ENCODE measurements at regions not wholly inside any gene's neighbourhood (a gene's known extent, or its start where the extent isn't known, plus 50 kb on each side); places are given as distances from the start of the nearest gene placed in this dataset.
"Not testable (repeated sequence)": the region's sequence is repeated elsewhere in the genome, so short reads cannot be mapped to it uniquely, and the experiment has no call there.

DNA sequence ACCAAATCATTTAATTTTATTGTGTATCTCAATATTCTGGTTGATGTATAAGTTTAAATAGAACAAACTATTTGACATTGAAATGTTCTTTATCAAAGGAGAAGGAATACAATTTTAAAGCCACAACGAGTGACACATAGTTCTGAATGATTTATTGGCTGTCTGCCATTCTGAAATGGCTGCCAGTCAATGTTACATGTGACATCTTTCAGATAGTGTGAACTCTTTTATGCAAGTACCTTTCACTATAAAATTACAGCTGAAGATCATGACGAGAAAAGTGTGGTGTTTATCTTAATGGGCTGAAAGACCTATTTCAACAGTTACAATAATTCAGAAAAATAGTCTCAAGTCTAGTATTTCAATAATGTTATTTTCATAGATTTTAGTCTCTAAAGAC is 268.6 kb upstream of the ZNF322 start:
- not testable (repeated sequence) for H3K4me1 ChIP-seq (ENCODE audit: control insufficient read depth, insufficient read depth, low read length); H3K9ac ChIP-seq (ENCODE audit: low read length); H3K27me3 ChIP-seq (ENCODE audit: control insufficient read depth, insufficient read depth, low read length); H3K36me3 ChIP-seq (ENCODE audit: control insufficient read depth, insufficient read depth, low read length); H3K9me3 ChIP-seq (ENCODE audit: control insufficient read depth, low read length); H3K4me3 ChIP-seq (ENCODE audit: low read length)

DNA sequence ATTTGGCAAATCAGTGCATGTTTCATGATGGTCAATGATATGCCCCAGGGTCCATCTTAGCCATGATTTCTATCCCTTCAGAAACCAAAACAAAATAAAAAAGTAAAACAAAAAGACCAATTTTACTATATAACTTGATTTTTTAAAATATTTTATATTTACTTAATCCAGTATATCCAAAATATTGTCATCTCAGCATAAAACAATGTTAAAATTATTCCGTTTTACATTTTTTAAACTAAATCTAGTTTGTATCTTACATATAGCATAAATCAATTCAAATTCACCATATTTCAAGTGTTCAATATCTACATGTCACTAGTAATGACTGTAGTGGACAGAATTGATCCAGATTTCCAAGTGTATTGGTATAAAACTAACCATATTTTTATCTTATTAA is 277.7 kb upstream of the ZNF322 start:
- H3K27me3 ChIP-seq (ENCODE audit: control insufficient read depth, insufficient read depth, low read length); H3K36me3 ChIP-seq (ENCODE audit: control insufficient read depth, insufficient read depth, low read length); H3K9me3 ChIP-seq (ENCODE audit: control insufficient read depth, low read length); H3K4me3 ChIP-seq (ENCODE audit: low read length); H3K9ac ChIP-seq (ENCODE audit: low read length); H3K4me1 ChIP-seq (ENCODE audit: control insufficient read depth, insufficient read depth, low read length): not testable (repeated sequence)

DNA sequence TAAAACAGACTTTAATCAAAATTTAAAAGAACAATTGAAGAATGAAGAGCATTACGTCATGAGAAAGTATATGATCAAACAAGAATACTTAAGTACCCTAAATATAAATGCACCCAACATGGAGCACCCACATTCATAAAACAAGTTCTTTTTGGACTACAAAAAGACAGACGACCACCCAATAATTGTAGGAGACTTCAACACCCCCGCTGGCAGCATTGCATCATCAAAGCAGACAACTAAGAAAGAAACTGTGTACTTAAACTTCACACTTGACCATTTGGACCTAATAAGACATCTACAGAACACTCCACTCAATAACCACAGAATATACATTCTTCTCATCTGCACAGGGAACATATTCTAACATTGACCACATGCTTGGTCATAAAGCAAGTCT is 291.7 kb upstream of the ZNF322 start:
- H3K4me1 ChIP-seq (ENCODE audit: control insufficient read depth, insufficient read depth, low read length); H3K36me3 ChIP-seq (ENCODE audit: control insufficient read depth, insufficient read depth, low read length); H3K27me3 ChIP-seq (ENCODE audit: control insufficient read depth, insufficient read depth, low read length); H3K9ac ChIP-seq (ENCODE audit: low read length); H3K9me3 ChIP-seq (ENCODE audit: control insufficient read depth, low read length); H3K4me3 ChIP-seq (ENCODE audit: low read length): not testable (repeated sequence)

DNA sequence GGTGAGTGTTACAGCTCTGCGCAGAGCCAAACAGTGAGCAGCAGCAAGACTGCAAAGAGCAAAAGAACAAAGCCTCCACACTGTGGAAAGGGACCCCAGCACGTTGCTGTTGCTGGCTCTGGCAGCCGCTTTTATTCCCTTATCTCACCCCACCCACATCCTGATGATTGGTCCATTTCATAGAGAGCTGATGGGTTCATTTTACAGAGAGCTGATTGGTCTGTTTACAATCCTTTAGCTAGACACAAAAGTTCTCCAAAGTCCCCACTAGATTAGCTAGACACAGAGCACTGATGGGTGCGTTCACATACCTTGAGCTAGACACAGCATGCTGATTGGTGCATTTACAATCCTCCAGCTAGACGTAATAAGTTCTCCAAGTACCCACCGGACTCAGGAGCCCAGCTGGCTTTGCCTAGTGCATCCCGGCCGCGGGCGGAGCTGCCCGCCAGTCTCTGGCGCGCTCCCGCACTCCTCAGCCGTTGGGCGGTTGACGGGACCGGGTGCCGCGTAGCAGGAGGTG is 291.4 kb upstream of the PRSS16 start:
- H3K4me3 ChIP-seq (ENCODE audit: low read length); H3K27me3 ChIP-seq (ENCODE audit: control insufficient read depth, insufficient read depth, low read length); H3K4me1 ChIP-seq (ENCODE audit: control insufficient read depth, insufficient read depth, low read length); H3K36me3 ChIP-seq (ENCODE audit: control insufficient read depth, insufficient read depth, low read length); H3K9me3 ChIP-seq (ENCODE audit: control insufficient read depth, low read length); H3K9ac ChIP-seq (ENCODE audit: low read length): not testable (repeated sequence)

DNA sequence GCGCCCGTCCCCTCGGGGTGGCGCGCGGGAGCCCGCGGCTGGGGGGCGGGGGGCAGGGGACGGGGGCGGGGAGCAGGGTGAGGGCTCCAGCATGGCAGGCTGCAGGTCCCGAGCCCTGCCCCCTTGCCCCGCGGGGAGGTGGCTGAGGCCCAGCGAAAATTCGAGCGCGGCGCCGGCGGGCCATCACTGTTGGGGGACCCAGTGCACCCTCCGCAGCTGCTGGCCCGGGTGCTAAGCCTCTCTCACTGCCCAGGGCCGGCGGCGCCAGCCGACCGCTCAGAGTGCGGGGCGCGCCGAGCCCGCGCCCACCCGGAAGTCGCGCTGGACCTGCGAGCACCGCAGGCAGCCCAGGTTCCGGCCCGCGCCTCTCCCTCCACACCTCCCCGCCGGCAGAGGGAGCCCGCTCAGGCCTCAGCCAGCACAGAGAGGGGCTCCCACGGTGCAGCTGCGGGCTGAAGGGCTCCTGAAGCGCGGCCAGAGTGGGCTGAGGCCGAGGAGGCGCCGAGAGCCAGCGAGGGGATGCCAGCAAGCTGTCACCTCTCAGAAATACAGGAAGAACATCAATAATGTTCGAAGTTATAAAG is 290.8 kb upstream of the PRSS16 start:
- peak overlapping the region; percentile 39 for H3K9ac ChIP-seq (ENCODE audit: low read length)
- H3K36me3 ChIP-seq (ENCODE audit: control insufficient read depth, insufficient read depth, low read length); H3K9me3 ChIP-seq (ENCODE audit: control insufficient read depth, low read length); H3K27me3 ChIP-seq (ENCODE audit: control insufficient read depth, insufficient read depth, low read length); H3K4me1 ChIP-seq (ENCODE audit: control insufficient read depth, insufficient read depth, low read length); H3K4me3 ChIP-seq (ENCODE audit: low read length): not testable (repeated sequence)

DNA sequence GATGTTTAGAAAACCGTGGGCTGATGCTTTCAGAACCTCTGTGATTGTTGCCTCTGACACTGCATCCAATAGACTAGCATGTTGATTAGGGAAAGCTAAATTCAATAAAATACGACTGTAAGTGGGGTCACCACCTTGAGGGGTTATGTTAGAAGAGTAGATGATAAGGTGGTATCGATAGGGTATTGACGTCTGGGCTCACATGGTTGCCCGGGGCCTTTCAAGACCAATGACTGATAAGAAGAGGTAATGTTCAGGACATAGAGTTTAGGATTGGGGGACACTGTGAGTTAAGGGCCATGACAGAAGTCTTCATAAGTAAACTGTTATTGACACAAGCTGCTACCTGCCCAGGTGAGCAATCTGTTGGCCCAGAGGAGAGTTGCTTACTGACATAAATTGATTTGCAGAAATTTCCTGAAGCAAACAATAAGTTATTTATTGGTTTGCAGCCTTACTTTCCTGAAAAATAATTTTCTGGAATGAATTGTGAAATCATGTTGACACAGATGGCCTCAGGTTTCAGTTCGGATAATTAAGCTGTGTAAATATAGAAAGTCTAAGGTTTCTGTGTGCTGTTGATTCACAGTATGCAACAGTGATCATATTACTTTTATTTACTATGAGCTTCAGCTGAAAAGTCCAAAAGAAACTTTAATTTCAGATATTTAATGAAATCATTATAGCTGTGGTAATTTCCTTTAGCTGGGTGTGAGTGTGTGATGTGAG is 289.9 kb upstream of the PRSS16 start:
- not testable (repeated sequence) for H3K27me3 ChIP-seq (ENCODE audit: control insufficient read depth, insufficient read depth, low read length); H3K9me3 ChIP-seq (ENCODE audit: control insufficient read depth, low read length); H3K4me3 ChIP-seq (ENCODE audit: low read length); H3K4me1 ChIP-seq (ENCODE audit: control insufficient read depth, insufficient read depth, low read length); H3K36me3 ChIP-seq (ENCODE audit: control insufficient read depth, insufficient read depth, low read length)
- H3K9ac ChIP-seq (ENCODE audit: low read length): peak overlapping the region; percentile 39

DNA sequence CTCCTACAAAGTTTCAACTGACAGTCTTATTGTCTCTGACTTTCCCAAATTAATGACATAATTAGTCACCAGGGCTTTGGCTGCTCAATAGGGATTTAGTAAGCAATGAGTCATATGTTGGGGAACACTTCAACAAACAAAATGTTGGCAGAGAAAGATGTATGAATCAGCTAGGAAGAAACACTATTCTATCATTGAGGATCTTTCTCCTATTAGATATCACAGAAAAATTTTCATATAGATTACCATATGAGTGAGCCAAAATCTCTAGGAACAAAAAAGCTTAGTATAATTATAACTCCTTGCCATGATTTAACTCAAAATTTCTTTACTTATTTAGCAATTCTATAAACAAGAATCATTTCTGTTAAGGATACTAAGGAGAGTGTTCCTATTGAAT is 286.3 kb upstream of the PRSS16 start:
- not testable (repeated sequence) for H3K4me3 ChIP-seq (ENCODE audit: low read length); H3K36me3 ChIP-seq (ENCODE audit: control insufficient read depth, insufficient read depth, low read length); H3K27me3 ChIP-seq (ENCODE audit: control insufficient read depth, insufficient read depth, low read length); H3K4me1 ChIP-seq (ENCODE audit: control insufficient read depth, insufficient read depth, low read length); H3K9ac ChIP-seq (ENCODE audit: low read length); H3K9me3 ChIP-seq (ENCODE audit: control insufficient read depth, low read length)

DNA sequence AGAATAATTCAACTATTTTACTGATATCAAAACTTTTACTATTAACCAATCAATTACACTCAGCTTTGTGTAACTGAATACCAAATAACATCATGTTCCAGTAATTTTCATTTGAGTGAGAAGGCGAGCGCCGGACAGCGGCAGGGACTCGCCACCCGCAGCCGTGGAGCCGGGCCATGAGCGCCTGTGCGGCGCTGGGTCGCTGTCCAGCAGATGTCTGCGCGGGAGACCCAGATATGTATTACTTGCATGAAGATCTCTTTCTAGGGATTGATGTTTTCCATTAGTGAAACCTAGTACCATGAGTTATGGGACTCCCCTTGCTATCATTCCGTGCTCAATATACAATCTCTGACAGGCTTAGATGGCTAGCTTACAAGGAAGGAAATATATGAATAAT is 245.1 kb upstream of the PRSS16 start:
- Histone ChIP-seq H3K9me3 (ENCODE audit: control insufficient read depth, low read length) (no peaks in the 10 kb centered on the region), H3K4me3 (ENCODE audit: low read length) (no peak overlapping the region), H3K27me3 (ENCODE audit: control insufficient read depth, insufficient read depth, low read length) (no peaks in the 10 kb centered on the region), H3K36me3 (ENCODE audit: control insufficient read depth, insufficient read depth, low read length) (no peaks in the 10 kb centered on the region), H3K4me1 (ENCODE audit: control insufficient read depth, insufficient read depth, low read length) (no peaks in the 10 kb centered on the region), H3K9ac (ENCODE audit: low read length) (no peak overlapping the region)

DNA sequence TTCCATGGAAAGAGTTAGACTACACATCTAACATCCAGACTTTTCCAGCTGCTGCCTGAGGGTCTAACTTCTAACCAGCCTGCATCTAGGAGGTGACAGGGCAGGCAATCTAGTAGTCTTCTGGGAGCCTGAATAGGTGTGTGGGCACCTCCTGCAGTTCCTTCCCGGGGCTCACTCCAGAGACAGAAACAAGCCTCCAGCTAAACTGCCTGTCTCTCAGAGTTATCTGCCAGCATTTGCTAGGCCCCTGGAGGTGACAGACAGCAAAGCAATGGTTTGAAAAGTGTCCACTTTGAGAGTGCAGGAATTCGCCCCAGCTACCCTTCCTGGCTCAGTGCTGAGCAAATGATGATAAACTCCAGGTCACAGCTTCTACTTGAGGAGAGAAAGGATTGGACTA is 240.5 kb upstream of the PRSS16 start:
- no peaks in the 10 kb centered on the region for H3K4me1 ChIP-seq (ENCODE audit: control insufficient read depth, insufficient read depth, low read length)
- H3K9ac ChIP-seq (ENCODE audit: low read length): no peak overlapping the region
- no peaks in the 10 kb centered on the region for H3K9me3 ChIP-seq (ENCODE audit: control insufficient read depth, low read length)
- H3K36me3 ChIP-seq (ENCODE audit: control insufficient read depth, insufficient read depth, low read length): no peaks in the 10 kb centered on the region
- H3K27me3 ChIP-seq (ENCODE audit: control insufficient read depth, insufficient read depth, low read length): no peaks in the 10 kb centered on the region
- H3K4me3 ChIP-seq (ENCODE audit: low read length): no peak overlapping the region

DNA sequence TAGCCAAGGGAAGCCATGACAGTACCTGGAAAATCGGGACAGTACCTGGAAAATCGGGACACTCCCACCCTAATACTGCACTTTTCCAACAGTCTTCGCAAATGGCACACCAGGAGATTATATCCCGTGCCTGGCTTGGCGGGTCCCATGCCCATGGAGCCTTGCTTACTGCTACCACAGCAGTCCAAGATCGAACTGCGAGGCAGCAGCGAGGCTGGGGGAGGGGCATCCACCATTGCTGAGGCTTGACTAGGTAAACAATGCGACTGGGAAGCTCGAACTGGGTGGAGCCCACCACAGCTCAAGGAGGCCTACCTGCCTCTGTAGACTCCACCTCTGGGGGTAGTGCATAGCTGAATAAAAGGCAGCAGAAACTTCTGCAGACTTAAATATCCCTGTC is 238.9 kb upstream of the PRSS16 start:
- not testable (repeated sequence) for H3K9ac ChIP-seq (ENCODE audit: low read length); H3K4me3 ChIP-seq (ENCODE audit: low read length); H3K9me3 ChIP-seq (ENCODE audit: control insufficient read depth, low read length); H3K36me3 ChIP-seq (ENCODE audit: control insufficient read depth, insufficient read depth, low read length); H3K4me1 ChIP-seq (ENCODE audit: control insufficient read depth, insufficient read depth, low read length); H3K27me3 ChIP-seq (ENCODE audit: control insufficient read depth, insufficient read depth, low read length)

DNA sequence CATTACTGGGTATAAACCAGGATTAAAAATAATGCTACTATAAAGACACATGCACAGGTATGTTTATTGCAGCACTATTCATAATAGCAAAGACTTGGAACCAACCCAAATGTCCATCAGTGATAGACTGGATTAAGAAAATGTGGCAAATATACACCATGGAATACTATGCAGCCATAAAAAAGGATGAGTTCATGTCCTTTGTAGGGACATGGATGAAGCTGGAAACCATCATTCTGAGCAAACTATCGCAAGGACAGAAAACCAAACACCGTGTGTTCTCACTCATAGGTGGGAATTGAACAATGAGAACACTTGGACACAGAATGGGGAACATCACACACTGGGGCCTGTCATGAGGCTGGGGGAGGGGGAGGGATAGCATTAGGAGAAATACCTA is 233.4 kb upstream of the PRSS16 start:
- H3K9me3 ChIP-seq (ENCODE audit: control insufficient read depth, low read length); H3K4me1 ChIP-seq (ENCODE audit: control insufficient read depth, insufficient read depth, low read length); H3K4me3 ChIP-seq (ENCODE audit: low read length); H3K27me3 ChIP-seq (ENCODE audit: control insufficient read depth, insufficient read depth, low read length); H3K9ac ChIP-seq (ENCODE audit: low read length); H3K36me3 ChIP-seq (ENCODE audit: control insufficient read depth, insufficient read depth, low read length): not testable (repeated sequence)

DNA sequence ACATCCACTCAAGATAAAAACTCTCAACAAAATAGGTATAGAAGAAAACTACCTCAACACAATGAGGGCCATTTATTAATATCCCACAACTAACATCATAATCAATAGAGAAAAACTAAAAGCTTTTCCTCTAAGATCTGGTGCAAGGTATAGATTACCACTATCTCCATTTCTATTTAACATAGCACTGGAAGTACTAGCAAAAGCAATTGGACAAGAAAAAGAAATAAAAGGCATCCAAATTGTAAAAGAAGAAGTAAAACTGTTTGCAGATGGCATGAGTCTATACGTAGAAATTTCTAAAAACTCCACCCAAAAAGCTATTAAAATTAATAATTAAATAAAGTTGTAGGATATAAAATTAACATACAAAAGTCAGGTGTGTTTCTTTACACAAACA is 230.8 kb upstream of the PRSS16 start:
- Histone ChIP-seq H3K27me3 (ENCODE audit: control insufficient read depth, insufficient read depth, low read length) (no peaks in the 10 kb centered on the region), H3K9me3 (ENCODE audit: control insufficient read depth, low read length) (no peaks in the 10 kb centered on the region), H3K36me3 (ENCODE audit: control insufficient read depth, insufficient read depth, low read length) (no peaks in the 10 kb centered on the region), H3K9ac (ENCODE audit: low read length) (no peak overlapping the region), H3K4me3 (ENCODE audit: low read length) (no peak overlapping the region), H3K4me1 (ENCODE audit: control insufficient read depth, insufficient read depth, low read length) (no peaks in the 10 kb centered on the region)

DNA sequence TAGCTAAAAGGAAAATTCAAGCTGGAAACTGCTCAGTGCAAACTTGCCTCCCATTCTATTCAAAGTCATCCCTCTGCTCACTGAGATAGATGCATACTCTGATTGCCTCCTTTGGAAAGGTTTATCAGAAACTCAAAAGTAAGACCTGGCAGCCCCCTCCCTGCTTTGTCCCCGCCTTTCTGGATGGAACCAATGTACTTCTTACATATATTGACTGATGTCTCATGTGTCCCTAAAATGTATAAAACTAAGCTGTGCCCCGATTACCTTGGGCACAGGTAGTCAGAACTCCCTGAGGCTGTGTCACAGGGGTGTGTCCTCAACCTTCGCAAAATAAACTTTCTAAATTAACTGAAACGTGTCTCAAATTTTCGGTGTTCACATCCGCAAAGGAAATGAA is 229.1 kb upstream of the PRSS16 start:
- not testable (repeated sequence) for H3K9ac ChIP-seq (ENCODE audit: low read length); H3K27me3 ChIP-seq (ENCODE audit: control insufficient read depth, insufficient read depth, low read length); H3K36me3 ChIP-seq (ENCODE audit: control insufficient read depth, insufficient read depth, low read length); H3K4me1 ChIP-seq (ENCODE audit: control insufficient read depth, insufficient read depth, low read length); H3K9me3 ChIP-seq (ENCODE audit: control insufficient read depth, low read length); H3K4me3 ChIP-seq (ENCODE audit: low read length)
